Keratinocyte (primary cell): ENCODE measurements at regions not wholly inside any gene's neighbourhood (a gene's known extent, or its start where the extent isn't known, plus 50 kb on each side); places are given as distances from the start of the nearest gene placed in this dataset.

Experiments
- DNase-seq: peaks from one replicate; pipeline ENCODE4 v3.0.0-alpha.2; 2011; ENCODE audit warnings: low read depth, missing footprints, low spot score
- FAIRE-seq: peaks from 2 replicates; lab custom pipeline; 2011; peaks lifted over from hg19 to GRCh38; lab: Jason Lieb, UNC
- H2AFZ ChIP-seq: 2 replicates; pipeline ENCODE4 v1.6.0; 2012; ENCODE audit warnings: low read length, control low read depth, inconsistent platforms; ENCODE audit not compliant: control insufficient read depth
- H3K27ac ChIP-seq: 2 replicates; pipeline ENCODE4 v1.5.1; 2011; ENCODE audit warnings: low read length; ENCODE audit not compliant: control insufficient read depth, insufficient read depth
- H3K27me3 ChIP-seq: 3 replicates; pipeline ENCODE4 v1.6.0; 2011; ENCODE audit warnings: low read length; ENCODE audit not compliant: control insufficient read depth, insufficient read depth; ENCODE audit errors: extremely low read depth
- H3K36me3 ChIP-seq, 2 experiments: 2 replicates in 1 of 2; 3 replicates in 1 of 2; pipeline ENCODE4 v1.5.1; 2011; ENCODE audit warnings: low read length in 2 of 2, mild to moderate bottlenecking in 1 of 2; ENCODE audit not compliant: control insufficient read depth in 2 of 2, insufficient read depth in 2 of 2; ENCODE audit errors: extremely low read depth in 1 of 2
- H3K4me1 ChIP-seq: 3 replicates; pipeline ENCODE4 v1.5.1; 2011; ENCODE audit warnings: low read length; ENCODE audit not compliant: control insufficient read depth, insufficient read depth; ENCODE audit errors: extremely low read depth
- H3K4me2 ChIP-seq: 3 replicates; pipeline ENCODE4 v1.6.0; 2011; ENCODE audit warnings: low read depth, low read length; ENCODE audit not compliant: control insufficient read depth, insufficient read depth; ENCODE audit errors: extremely low read depth
- H3K4me3 ChIP-seq, 3 experiments: fragments of 200-600 bp in 1 of 3; sonication (generic) in 1 of 3; 2 replicates in 2 of 3; 3 replicates in 1 of 3; pipeline ENCODE4 v1.5.1; 2011 to 2016; ENCODE audit warnings: low read length in 3 of 3, mild to moderate bottlenecking in 3 of 3, control low read depth in 2 of 3, inconsistent platforms in 1 of 3, low read depth in 1 of 3, mixed read lengths in 1 of 3, mixed run types in 1 of 3, moderate library complexity in 1 of 3; ENCODE audit not compliant: control insufficient read depth in 2 of 3, insufficient read depth in 2 of 3; ENCODE audit errors: extremely low read depth in 1 of 3
- H3K79me2 ChIP-seq: 2 replicates; pipeline ENCODE4 v1.6.0; 2012; ENCODE audit warnings: low read length; ENCODE audit not compliant: control insufficient read depth, insufficient read depth
- H3K9ac ChIP-seq: 3 replicates; pipeline ENCODE4 v1.6.0; 2011; ENCODE audit warnings: low read length; ENCODE audit not compliant: control insufficient read depth, insufficient read depth; ENCODE audit errors: extremely low read depth
- H3K9me1 ChIP-seq: 3 replicates; pipeline ENCODE4 v1.6.0; 2011; ENCODE audit warnings: low read length; ENCODE audit not compliant: control insufficient read depth, insufficient read depth; ENCODE audit errors: extremely low read depth
- H3K9me3 ChIP-seq: 2 replicates; pipeline ENCODE4 v1.5.1; 2012; ENCODE audit warnings: low read depth, low read length; ENCODE audit not compliant: control insufficient read depth
- H4K20me1 ChIP-seq: 3 replicates; pipeline ENCODE4 v1.6.0; 2011; ENCODE audit warnings: low read length; ENCODE audit not compliant: control insufficient read depth, insufficient read depth; ENCODE audit errors: extremely low read depth
- EZH2 ChIP-seq: IDR thresholded peaks from one replicate; pipeline ENCODE4 v1.6.1; 2012; ENCODE audit warnings: inconsistent platforms, mild to moderate bottlenecking, low read length, moderate library complexity
- dilution Hi-C: fragments of 300-500 bp; cut with MboI; formaldehyde crosslinking; loops from one replicate; pipeline ENCODE4 v1.7.0; 2020; ENCODE audit warnings: low sequenced_read_pairs; ENCODE audit not compliant: extremely low pct_ligation_motif_present
- TF ChIP-seq, protein P1 (sequence below), 3 experiments: IDR thresholded peaks in 1 of 3; conservative IDR thresholded peaks in 1 of 3; optimal IDR thresholded peaks in 1 of 3; 2 replicates in 2 of 3; 3 replicates in 1 of 3; pipeline versions ENCODE3 to v1.5.1; 2011; ENCODE audit warnings: low read length in 3 of 3, mild to moderate bottlenecking in 3 of 3, moderate library complexity in 2 of 3, control low read depth in 1 of 3, inconsistent platforms in 1 of 3; ENCODE audit not compliant: insufficient read depth in 2 of 3; ENCODE audit errors: extremely low read depth in 1 of 3

DNA sequence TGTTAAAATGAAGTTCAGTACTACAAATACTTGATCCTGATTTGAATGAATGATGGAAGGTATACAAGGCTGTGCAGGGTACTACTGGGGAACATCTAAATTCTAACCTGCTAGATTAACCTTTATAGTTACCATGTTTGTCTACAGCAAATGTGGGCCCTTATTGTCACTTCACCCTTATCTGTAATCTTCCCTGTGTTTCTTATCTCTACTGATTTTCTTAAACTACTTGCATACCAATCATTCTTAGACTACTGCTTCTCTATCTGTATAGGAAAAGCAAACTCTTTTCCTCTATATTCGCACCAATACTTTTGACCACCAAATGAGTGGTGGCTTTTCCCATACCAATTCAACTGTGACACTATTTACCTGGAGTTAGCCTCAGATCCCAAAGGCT is 210.7 kb downstream of the HINT1 start:
- Histone ChIP-seq H3K9me1 (no peaks in the 10 kb centered on the region), H3K4me1 (no peaks in the 10 kb centered on the region), H3K9me3 (no peaks in the 10 kb centered on the region), H3K36me3 (no peaks in the 10 kb centered on the region), H3K9ac (no peak overlapping the region), H2AFZ (no peak overlapping the region), H4K20me1 (no peaks in the 10 kb centered on the region), H3K27me3 (no peaks in the 10 kb centered on the region), H3K79me2 (no peaks in the 10 kb centered on the region), H3K4me2 (no peak overlapping the region), H3K27ac (no peak overlapping the region), H3K4me3 (no peak overlapping the region)
- dilution Hi-C loops = no loop called here
- no peak for DNase-seq
- TF ChIP-seq, protein P1, sequence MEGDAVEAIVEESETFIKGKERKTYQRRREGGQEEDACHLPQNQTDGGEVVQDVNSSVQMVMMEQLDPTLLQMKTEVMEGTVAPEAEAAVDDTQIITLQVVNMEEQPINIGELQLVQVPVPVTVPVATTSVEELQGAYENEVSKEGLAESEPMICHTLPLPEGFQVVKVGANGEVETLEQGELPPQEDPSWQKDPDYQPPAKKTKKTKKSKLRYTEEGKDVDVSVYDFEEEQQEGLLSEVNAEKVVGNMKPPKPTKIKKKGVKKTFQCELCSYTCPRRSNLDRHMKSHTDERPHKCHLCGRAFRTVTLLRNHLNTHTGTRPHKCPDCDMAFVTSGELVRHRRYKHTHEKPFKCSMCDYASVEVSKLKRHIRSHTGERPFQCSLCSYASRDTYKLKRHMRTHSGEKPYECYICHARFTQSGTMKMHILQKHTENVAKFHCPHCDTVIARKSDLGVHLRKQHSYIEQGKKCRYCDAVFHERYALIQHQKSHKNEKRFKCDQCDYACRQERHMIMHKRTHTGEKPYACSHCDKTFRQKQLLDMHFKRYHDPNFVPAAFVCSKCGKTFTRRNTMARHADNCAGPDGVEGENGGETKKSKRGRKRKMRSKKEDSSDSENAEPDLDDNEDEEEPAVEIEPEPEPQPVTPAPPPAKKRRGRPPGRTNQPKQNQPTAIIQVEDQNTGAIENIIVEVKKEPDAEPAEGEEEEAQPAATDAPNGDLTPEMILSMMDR (optimal IDR thresholded peaks at IDR 0.05 in 1 of 3, IDR thresholded peaks at IDR 0.05 in 1 of 3, conservative IDR thresholded peaks at IDR 0.05 in 1 of 3; ENCODE audit: extremely low read depth in 1 of 3, insufficient read depth in 2 of 3, low read length in 3 of 3) = no peak
- no peak for TF ChIP-seq EZH2
- FAIRE-seq = no peak

DNA sequence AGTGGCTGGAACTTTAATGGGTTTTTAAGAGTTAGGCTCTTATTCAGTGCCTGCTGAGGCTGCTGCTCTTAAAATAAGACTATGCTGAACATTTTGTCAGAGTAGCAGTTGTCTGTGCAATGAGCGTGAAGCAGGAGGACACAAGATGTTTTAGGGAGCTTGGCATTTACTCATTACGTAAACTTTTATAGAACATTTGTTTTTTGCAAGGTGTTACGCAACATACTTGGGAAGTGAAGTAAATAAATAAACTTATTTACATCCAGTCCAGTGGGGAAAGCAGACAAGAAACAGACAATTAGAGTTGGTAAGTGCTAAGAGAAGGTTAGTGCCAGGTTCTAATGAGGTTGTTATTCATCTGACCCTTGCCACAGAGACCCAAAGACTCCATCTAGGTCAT is 226.0 kb downstream of the HINT1 start:
- Histone ChIP-seq H3K27me3 (no peaks in the 10 kb centered on the region), H3K9me3 (no peaks in the 10 kb centered on the region), H3K9ac (no peak overlapping the region), H3K36me3 (no peaks in the 10 kb centered on the region), H3K4me3 (no peak overlapping the region), H3K4me2 (no peak overlapping the region), H3K79me2 (no peaks in the 10 kb centered on the region), H3K9me1 (no peaks in the 10 kb centered on the region), H2AFZ (no peak overlapping the region), H3K4me1 (no peaks in the 10 kb centered on the region), H3K27ac (no peak overlapping the region), H4K20me1 (no peaks in the 10 kb centered on the region)
- TF ChIP-seq EZH2 = no peak
- TF ChIP-seq, protein P1 (optimal IDR thresholded peaks at IDR 0.05 in 1 of 3, IDR thresholded peaks at IDR 0.05 in 1 of 3, conservative IDR thresholded peaks at IDR 0.05 in 1 of 3; ENCODE audit: extremely low read depth in 1 of 3, insufficient read depth in 2 of 3, low read length in 3 of 3) = no peak
- no peak for FAIRE-seq
- dilution Hi-C loops = no loop called here
- no peak for DNase-seq
